ENCODE measurements at regions not wholly inside any gene's neighbourhood (a gene's known extent, or its start where the extent isn't known, plus 50 kb on each side); places are given as distances from the start of the nearest gene placed in this dataset.
A peak's percentile ranks its signal among the peaks of the same experiment; 100 is the strongest.

DNA sequence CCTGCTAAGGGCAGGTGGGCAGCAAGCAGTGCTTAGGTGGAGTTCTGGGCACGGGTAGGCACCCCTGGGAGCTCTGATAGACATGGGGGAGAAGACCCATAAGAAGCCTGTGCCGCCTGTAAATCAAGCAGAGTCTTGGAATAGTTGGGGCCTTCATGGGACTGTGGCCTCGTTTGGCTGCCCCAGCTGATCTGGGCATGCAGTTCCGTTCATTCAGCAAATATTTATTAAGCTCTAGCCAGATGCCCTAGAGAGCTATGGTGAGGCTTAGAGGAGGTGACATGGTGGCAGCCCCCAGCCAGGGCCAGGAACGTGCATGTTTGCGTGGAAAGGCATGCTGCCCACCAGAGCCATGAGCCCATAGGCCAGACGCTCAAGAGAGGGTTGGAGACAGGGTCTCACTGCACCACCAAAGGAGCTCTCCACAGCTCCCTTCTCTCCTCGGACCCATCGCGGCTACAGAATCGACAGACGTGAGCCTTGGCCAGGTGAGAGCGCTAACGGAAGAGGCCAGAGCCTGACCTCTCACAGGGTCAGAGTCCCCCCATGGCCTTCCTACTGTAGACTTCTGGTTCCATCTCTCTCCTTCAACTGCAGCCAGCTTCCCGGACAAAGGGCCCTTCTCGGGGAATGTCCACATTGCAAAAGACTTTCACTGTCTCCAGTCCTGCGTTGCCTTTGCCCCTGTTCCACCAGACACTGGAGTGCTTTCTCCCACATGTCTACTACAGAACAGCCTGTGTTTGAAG, 135.7 kb downstream of the INHBB start:
- in situ Hi-C loops (cut with MboI; ENCODE audit: low pct_unique_long_range_greater_than_20kb in 2 of 9, low sequenced_read_pairs in 9 of 9, unreplicated experiment in 9 of 9): no loop called here
- Histone ChIP-seq H3K4me1 (replicated peaks in 1 of 2) (peaks cover 0 to 8% of the 10 kb centered on the region in 2 donors), H3K4me3 (no peak overlapping the region), H3K27ac (no peak overlapping the region)
- peak in 1 of 8 experiments; percentile 46 for ATAC-seq (replicated peaks in 6 of 8)
- 80 to 100% (median 100%) methylated on average over 1 to 13 of the region's 17 CpGs; no CpG with 5 or more reads in 5 of the 10 experiments for WGBS, 10 experiments

DNA sequence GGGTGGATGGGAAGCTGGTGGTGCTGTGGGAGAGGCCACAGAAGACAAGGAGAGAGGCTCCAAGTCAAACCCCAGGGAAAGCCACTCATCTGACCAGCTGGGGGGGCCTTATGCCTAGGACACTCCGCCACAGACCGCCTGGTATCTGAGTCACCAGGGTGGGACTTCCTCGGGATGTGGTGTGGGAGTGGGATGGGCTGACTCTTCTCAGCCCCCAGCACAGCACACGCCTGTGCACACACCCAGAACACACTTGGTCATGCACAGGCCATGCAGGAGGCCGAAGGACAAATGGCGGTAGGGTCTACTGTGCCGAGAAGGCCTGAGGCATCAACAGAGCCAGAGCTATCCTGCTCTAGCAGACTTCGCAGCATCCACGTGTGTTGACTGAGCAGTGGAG, 136.4 kb downstream of the INHBB start:
- Histone ChIP-seq H3K27ac (no peak overlapping the region), H3K4me1 (replicated peaks in 1 of 2) (peaks cover 0 to 8% of the 10 kb centered on the region in 2 donors), H3K4me3 (no peak overlapping the region)
- in situ Hi-C loops (cut with MboI; ENCODE audit: low pct_unique_long_range_greater_than_20kb in 2 of 9, low sequenced_read_pairs in 9 of 9, unreplicated experiment in 9 of 9): no loop called here
- peak in 6 of 8 experiments; percentile 11 to 95 (median 50) for ATAC-seq (replicated peaks in 6 of 8)
- WGBS, 10 experiments: 69 to 100% methylated on average over 2 to 5 of the region's 9 CpGs; no CpG with 5 or more reads in 8 of the 10 experiments

DNA sequence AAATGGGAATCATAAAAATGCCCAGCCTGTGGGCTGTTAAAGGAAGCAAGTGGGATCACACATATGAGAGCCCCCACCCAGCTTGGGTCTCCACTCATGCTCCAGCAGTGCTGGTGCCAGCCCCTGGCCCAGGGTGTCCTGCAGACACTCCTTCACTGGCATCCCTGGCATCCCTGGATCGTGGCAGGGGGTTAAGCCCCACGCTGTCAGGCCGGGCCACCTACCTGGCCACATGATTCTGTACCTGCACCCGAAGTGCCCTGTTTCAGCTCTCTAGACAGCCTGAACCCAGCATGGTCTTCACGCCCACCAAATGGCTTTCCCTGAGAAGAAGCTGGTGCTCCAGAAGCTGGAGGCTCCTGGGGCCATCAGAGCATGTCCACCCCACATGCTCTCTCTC, 137.4 kb downstream of the INHBB start:
- Histone ChIP-seq H3K4me3 (no peak overlapping the region), H3K27ac (no peak overlapping the region), H3K4me1 (replicated peaks in 1 of 2) (peaks cover 0 to 8% of the 10 kb centered on the region in 2 donors)
- no peak for ATAC-seq (replicated peaks in 6 of 8)
- in situ Hi-C loops (cut with MboI; ENCODE audit: low pct_unique_long_range_greater_than_20kb in 2 of 9, low sequenced_read_pairs in 9 of 9, unreplicated experiment in 9 of 9): no loop called here
- 50 to 80% methylated on average over 1 to 2 of the region's 5 CpGs; no CpG with 5 or more reads in 8 of the 10 experiments for WGBS, 10 experiments

DNA sequence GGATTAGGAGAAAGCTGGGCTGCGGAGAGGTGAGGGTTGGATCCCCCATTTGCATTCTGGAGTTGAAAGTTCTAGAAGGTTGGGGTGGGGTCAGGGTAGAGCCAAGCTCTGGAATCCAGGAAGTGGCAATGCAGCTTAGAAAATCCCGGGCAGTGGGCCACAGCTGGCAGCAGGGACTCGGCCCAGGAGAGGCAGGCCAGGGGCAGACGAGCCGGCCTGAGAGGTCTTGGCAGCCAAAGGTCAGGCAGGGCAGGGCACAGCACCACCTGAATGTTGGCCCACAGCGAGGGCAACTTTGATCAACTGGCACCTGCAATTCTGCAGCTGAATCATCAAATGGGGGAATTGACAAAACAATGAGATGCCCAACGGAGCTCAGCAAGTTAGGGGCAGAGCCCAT, 139.2 kb downstream of the INHBB start:
- no peak overlapping the region for H3K27ac ChIP-seq
- H3K4me1 ChIP-seq (replicated peaks in 1 of 2): peaks cover 0 to 12% of the 10 kb centered on the region in 2 donors
- in situ Hi-C loops (cut with MboI; ENCODE audit: low pct_unique_long_range_greater_than_20kb in 2 of 9, low sequenced_read_pairs in 9 of 9, unreplicated experiment in 9 of 9): no loop called here
- H3K4me3 ChIP-seq: no peak overlapping the region
- ATAC-seq (replicated peaks in 6 of 8): no peak
- 60 to 100% (median 86%) methylated on average over 1 to 5 of the region's 7 CpGs; no CpG with 5 or more reads in 5 of the 10 experiments for WGBS, 10 experiments

DNA sequence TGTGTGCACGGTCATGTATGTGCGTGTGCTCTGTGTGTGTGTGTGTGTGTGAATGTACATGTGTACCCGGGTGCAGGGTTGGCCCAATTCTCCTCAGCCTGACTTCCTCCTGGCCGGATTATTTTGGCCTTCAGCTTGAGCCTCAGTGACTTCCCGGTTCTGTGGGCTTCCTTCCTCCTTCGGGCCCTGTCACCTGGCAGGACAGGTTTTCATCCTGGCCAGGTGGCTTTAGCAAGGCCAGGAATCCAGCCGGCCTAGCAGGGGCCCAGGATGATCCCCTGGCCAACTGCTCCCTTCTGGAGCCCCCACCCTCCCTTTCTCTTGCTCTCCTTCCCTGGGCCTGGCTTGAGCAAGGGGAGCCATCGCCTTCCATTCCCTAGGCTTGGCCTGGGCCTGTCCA, 140.5 kb downstream of the INHBB start:
- in situ Hi-C loops (cut with MboI; ENCODE audit: low pct_unique_long_range_greater_than_20kb in 2 of 9, low sequenced_read_pairs in 9 of 9, unreplicated experiment in 9 of 9): no loop called here
- peak in 1 of 8 experiments; percentile 8 for ATAC-seq (replicated peaks in 6 of 8)
- H3K4me1 ChIP-seq (replicated peaks in 1 of 2): peaks cover 0 to 7% of the 10 kb centered on the region in 2 donors
- H3K27ac ChIP-seq: no peak overlapping the region
- H3K4me3 ChIP-seq: no peak overlapping the region
- WGBS, 10 experiments: 20 to 93% (median 80%) methylated on average over 1 to 6 of the region's 8 CpGs; no CpG with 5 or more reads in 3 of the 10 experiments

DNA sequence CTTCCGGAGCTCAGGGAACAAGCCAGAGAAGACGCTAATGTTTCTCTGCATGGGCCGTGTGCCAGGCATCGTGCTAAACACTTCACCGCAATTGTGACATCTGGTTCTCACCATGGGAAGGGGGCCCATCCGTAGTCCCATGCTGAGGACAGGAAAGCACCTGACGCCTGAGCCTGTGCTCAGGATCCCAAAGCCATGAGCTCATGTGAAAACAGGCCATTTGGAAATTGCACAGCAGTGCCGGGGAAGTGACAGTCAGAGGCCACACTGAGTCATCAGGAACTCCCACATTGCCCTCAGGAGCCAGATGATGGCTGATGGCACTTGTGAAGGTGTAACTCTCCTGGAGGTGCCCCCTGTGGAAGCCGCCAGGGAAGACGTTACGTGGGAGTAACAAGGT, 141.0 kb downstream of the INHBB start:
- ATAC-seq (replicated peaks in 6 of 8): peak in 7 of 8 experiments; percentile 37 to 93 (median 63)
- in situ Hi-C loops (cut with MboI; ENCODE audit: low pct_unique_long_range_greater_than_20kb in 2 of 9, low sequenced_read_pairs in 9 of 9, unreplicated experiment in 9 of 9): no loop called here
- Histone ChIP-seq H3K4me1 (replicated peaks in 1 of 2) (peaks cover 0 to 7% of the 10 kb centered on the region in 2 donors), H3K27ac (no peak overlapping the region), H3K4me3 (no peak overlapping the region)
- 33 to 100% (median 86%) methylated on average over 1 to 8 of the region's 11 CpGs; no CpG with 5 or more reads in 5 of the 10 experiments for whole genome bisulfite sequencing, 10 experiments

DNA sequence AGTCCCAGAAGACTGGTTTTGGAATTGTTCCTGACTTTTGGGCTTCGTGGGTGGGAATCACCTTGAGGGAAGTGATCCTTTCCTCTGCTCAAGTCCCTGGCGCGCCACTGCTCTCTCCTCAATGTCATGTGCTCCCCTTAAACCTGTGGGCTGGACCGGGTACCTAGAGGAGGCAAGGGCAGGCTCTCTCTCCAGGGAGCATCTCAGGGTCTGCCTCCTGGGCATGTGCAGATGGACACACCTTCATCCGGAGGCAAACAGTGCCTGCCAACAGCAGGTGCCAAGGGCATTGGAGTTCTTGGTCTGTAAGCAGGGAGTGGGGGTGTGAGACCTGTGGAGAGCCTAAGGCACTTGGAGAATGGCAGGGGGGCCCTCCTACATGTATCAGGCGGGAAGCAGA, 142.6 kb downstream of the INHBB start:
- H3K4me1 ChIP-seq (replicated peaks in 1 of 2): peaks cover 0 to 7% of the 10 kb centered on the region in 2 donors
- ATAC-seq (replicated peaks in 6 of 8): no peak
- no peak overlapping the region for H3K4me3 ChIP-seq
- in situ Hi-C loops (cut with MboI; ENCODE audit: low pct_unique_long_range_greater_than_20kb in 2 of 9, low sequenced_read_pairs in 9 of 9, unreplicated experiment in 9 of 9): no loop called here
- WGBS, 10 experiments: 7 to 100% (median 61%) methylated on average over 1 to 4 of the region's 6 CpGs; no CpG with 5 or more reads in 4 of the 10 experiments
- no peak overlapping the region for H3K27ac ChIP-seq

DNA sequence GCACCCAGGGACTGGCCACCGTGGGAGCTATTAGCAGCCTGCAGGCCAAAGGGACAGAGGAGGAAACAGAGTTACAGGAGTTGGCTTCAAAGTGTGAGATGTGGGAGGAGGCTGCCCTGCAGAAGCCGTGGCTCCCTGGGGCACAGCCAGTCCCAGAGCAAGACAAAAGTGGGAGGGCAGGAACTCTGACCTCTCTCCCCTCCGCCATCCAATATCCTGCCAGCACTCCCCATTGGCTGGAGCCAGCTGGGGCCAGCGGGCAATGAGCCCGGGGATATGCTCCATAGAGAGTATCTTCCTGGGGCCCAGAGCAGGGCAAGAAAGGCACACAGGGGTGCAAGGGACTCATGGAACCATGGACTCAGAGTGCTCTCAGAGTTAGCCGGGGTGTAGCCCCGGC, 143.1 kb downstream of the INHBB start:
- Histone ChIP-seq H3K4me3 (no peak overlapping the region), H3K4me1 (replicated peaks in 1 of 2) (peaks cover 0 to 7% of the 10 kb centered on the region in 2 donors), H3K27ac (no peak overlapping the region)
- 0 to 100% (median 34%) methylated on average over 1 to 4 of the region's 7 CpGs; no CpG with 5 or more reads in 4 of the 10 experiments for WGBS, 10 experiments
- in situ Hi-C loops (cut with MboI; ENCODE audit: low pct_unique_long_range_greater_than_20kb in 2 of 9, low sequenced_read_pairs in 9 of 9, unreplicated experiment in 9 of 9): no loop called here
- no peak for ATAC-seq (replicated peaks in 6 of 8)

DNA sequence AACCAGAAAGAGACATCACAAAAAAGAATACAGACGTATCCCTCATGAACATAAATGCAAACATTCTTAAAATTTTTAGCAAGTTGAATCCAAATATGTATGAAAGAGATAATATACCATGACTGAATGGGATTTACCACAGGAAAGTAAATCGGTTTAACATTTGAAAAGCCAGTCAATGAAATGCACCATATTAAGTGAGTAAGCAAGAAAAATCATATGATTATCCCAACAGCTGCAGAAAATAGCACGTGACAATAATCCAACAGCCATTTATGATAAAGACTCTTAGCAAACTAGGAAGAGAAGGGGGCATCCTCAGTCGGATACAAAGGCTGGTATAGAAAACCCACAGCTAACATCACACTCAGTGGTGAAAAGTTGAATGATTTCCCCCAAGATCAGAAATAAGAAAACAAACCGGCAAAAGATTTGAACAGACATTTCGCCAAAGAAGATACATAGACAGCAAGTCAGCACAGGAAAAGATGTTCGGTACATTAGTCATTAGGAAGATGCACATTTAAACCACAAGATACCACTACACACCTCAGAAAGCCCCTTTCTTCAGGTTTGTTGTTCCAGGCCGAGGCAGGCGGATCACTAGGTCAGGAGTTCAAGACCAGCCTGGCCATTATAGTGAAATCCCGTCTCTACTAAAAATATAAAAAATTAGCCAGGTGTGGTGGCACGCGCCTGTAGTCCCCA, 144.3 kb downstream of the INHBB start:
- WGBS, 10 experiments: 46 to 90% (median 85%) methylated on average over 3 to 10 of the region's 12 CpGs
- Histone ChIP-seq H3K27ac (no peak overlapping the region), H3K4me3 (no peak overlapping the region), H3K4me1 (replicated peaks in 1 of 2) (peaks cover 0 to 7% of the 10 kb centered on the region in 2 donors)
- in situ Hi-C loops (cut with MboI; ENCODE audit: low pct_unique_long_range_greater_than_20kb in 2 of 9, low sequenced_read_pairs in 9 of 9, unreplicated experiment in 9 of 9): no loop called here
- no peak for ATAC-seq (replicated peaks in 6 of 8)

DNA sequence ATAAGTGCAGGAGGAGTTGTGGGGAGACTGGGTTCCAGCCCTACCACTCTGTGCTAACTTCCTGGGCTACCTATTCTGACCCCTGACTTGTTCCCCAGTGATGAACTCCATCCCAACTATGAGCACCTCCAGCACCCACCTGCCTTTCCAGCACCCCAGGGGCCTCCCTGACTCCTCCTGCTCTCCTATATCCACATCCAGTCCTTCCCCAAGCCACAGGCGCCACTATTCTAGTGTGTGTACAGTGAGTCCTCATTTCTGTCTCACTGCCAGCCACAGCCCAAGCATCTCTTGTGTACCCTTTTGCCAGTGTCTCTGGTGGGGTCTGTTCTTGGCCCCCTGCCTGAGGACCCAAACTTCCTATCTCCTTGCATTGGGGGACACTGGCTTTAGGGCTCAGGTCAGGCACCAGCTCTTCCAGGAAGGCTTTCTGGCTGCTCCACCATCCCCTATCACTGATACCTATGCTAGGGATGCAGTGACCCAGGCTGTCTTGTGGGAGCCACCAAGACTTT, 145.2 kb downstream of the INHBB start:
- Histone ChIP-seq H3K4me3 (no peak overlapping the region), H3K4me1 (replicated peaks in 1 of 2) (peaks cover 0 to 7% of the 10 kb centered on the region in 2 donors), H3K27ac (no peak overlapping the region)
- WGBS, 10 experiments: 80 to 100% (median 88%) methylated on average over 1 of the region's 1 CpG; no CpG with 5 or more reads in 5 of the 10 experiments
- ATAC-seq (replicated peaks in 6 of 8): no peak
- in situ Hi-C loops (cut with MboI; ENCODE audit: low pct_unique_long_range_greater_than_20kb in 2 of 9, low sequenced_read_pairs in 9 of 9, unreplicated experiment in 9 of 9): no loop called here

DNA sequence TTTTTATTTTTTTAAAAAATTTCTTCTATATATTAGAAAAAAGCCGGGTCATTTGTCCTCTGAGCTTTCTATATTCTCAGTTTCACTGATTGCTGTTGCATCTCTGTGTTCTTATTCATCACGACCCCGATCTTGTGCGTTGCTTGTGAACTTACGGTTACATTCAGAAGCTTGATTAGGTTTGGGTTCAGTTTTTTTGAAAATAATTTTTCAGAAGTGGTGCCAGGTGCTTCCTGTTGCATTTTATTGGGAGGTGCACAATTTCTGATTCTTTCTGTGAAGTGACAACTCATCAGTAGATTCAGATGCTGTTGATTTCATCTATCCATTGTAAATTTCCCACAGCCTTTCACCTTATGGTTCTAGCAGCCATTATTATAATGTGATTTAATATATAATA, 147.3 kb downstream of the INHBB start:
- H3K4me3 ChIP-seq: no peak overlapping the region
- peaks cover 0 to 7% of the 10 kb centered on the region in 2 donors for H3K4me1 ChIP-seq (replicated peaks in 1 of 2)
- no peak overlapping the region for H3K27ac ChIP-seq
- no peak for ATAC-seq (replicated peaks in 6 of 8)
- in situ Hi-C loops (cut with MboI; ENCODE audit: low pct_unique_long_range_greater_than_20kb in 2 of 9, low sequenced_read_pairs in 9 of 9, unreplicated experiment in 9 of 9): no loop called here
- 50 to 100% (median 88%) methylated on average over 1 to 5 of the region's 5 CpGs for WGBS, 10 experiments

DNA sequence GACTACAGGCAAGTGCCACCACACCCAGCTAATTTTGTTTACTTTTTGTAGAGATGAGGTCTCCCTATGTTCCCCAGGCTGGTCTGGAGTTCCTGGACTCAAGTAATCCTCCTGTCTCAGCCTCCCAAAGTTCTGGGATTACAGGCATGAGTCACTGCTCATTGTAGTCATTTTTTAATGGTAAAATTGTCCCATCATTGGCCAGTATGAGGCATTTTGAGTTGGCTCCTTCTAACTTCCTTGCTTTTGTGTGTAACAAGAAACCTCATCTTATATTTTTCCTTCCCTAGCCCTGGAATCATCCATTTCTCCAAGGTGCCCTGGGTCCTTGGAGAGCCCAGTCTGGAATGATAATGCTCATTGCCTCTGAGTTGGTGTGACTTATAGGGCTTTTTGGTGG, 148.5 kb downstream of the INHBB start:
- Histone ChIP-seq H3K4me1 (replicated peaks in 1 of 2) (no peaks in the 10 kb centered on the region), H3K4me3 (no peak overlapping the region), H3K27ac (no peak overlapping the region)
- in situ Hi-C loops (cut with MboI; ENCODE audit: low pct_unique_long_range_greater_than_20kb in 2 of 9, low sequenced_read_pairs in 9 of 9, unreplicated experiment in 9 of 9): no loop called here
- ATAC-seq (replicated peaks in 6 of 8): no peak

DNA sequence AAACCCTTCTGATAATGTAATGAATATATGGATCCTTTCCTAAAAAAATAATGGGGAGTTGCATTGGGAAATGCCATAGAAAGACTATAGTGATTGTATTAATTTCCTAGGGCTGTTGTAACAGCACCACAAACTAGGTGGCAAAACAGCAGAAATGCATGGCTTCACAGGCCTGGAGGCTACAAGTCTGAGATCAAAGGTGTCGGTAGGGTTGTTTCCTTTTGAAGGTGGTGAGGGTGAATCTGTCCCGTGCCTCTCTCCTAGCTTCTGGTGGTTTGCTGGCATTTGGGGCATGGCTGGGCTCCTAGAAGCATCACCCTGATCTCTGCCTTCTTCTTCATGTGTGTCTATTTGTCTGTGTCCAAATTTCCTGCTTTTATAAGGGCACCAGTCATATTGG, 149.7 kb downstream of the INHBB start:
- no peaks in the 10 kb centered on the region for H3K4me1 ChIP-seq (replicated peaks in 1 of 2)
- no peak overlapping the region for H3K27ac ChIP-seq
- 60 to 100% (median 86%) methylated on average over 1 to 2 of the region's 2 CpGs; no CpG with 5 or more reads in 4 of the 10 experiments for WGBS, 10 experiments
- H3K4me3 ChIP-seq: no peak overlapping the region
- ATAC-seq (replicated peaks in 6 of 8): no peak
- in situ Hi-C loops (cut with MboI; ENCODE audit: low pct_unique_long_range_greater_than_20kb in 2 of 9, low sequenced_read_pairs in 9 of 9, unreplicated experiment in 9 of 9): no loop called here

Measured in motor neuron (in vitro differentiated cells).